Esophagus (tissue), 2 donors: ENCODE measurements at regions not wholly inside any gene's neighbourhood (a gene's known extent, or its start where the extent isn't known, plus 50 kb on each side); places are given as distances from the start of the nearest gene placed in this dataset.

ENCODE experiments used
- H3K27ac ChIP-seq, 2 donors: one replicate each; pipeline ENCODE4 v1.5.1; 2013; ENCODE audit warnings: low read depth in 2 of 2, mild to moderate bottlenecking in 2 of 2, inconsistent platforms in 1 of 2, low read length in 1 of 2, moderate library complexity in 1 of 2
- H3K27me3 ChIP-seq, 2 donors: one replicate each; pipeline ENCODE4 v1.6.1; 2013; ENCODE audit warnings: low read length in 2 of 2, control low read depth in 1 of 2, mild to moderate bottlenecking in 1 of 2; ENCODE audit not compliant: insufficient read depth in 2 of 2, control insufficient read depth in 1 of 2
- H3K36me3 ChIP-seq, 2 donors: one replicate each; pipeline ENCODE4 v1.6.1; 2013; ENCODE audit warnings: low read length in 1 of 2; ENCODE audit not compliant: control insufficient read depth in 2 of 2, insufficient read depth in 2 of 2
- H3K4me1 ChIP-seq, 2 donors: one replicate each; pipeline ENCODE4 v1.6.1; 2013; ENCODE audit warnings: low read length in 1 of 2; ENCODE audit not compliant: control insufficient read depth in 2 of 2, insufficient read depth in 2 of 2
- H3K4me3 ChIP-seq, 2 donors: one replicate each; pipeline ENCODE4 v1.5.1; 2013; ENCODE audit warnings: low read length in 2 of 2, mild to moderate bottlenecking in 2 of 2, low read depth in 1 of 2, moderate library complexity in 1 of 2
- H3K9me3 ChIP-seq, 2 donors: one replicate each; pipeline ENCODE4 v1.6.1; 2013; ENCODE audit warnings: mild to moderate bottlenecking in 2 of 2, low read depth in 1 of 2, low read length in 1 of 2, moderate library complexity in 1 of 2; ENCODE audit not compliant: control insufficient read depth in 2 of 2, insufficient read depth in 1 of 2
- WGBS, 2 donors: extraction: QIAGEN DNeasy Blood & Tissue Kit; methylation state at CpG; one replicate each; pipeline ENCODE4 v1.1.7; 2013; 5-methylcytosine and 5-hydroxymethylcytosine counted together
- donor health status: healthy with polysubstance abuse.
- donor health status: Bipolar disorder and iron deficiency.

GRCh38 chr10:131474416-131474815, 162.9 kb upstream of the TCERG1L start:
- H3K27ac ChIP-seq = no peak overlapping the region
- no peaks in the 10 kb centered on the region for H3K27me3 ChIP-seq
- H3K36me3 ChIP-seq = no peaks in the 10 kb centered on the region
- WGBS, 2 donors = 67 to 70% methylated on average over 6 of the region's 6 CpGs
- H3K4me1 ChIP-seq = no peaks in the 10 kb centered on the region
- no peak overlapping the region for H3K4me3 ChIP-seq
- no peaks in the 10 kb centered on the region for H3K9me3 ChIP-seq

GRCh38 chr10:131475043-131475442, 163.5 kb upstream of the TCERG1L start:
- no peak overlapping the region for H3K27ac ChIP-seq
- H3K36me3 ChIP-seq = no peaks in the 10 kb centered on the region
- H3K4me1 ChIP-seq = no peaks in the 10 kb centered on the region
- no peaks in the 10 kb centered on the region for H3K9me3 ChIP-seq
- no peak overlapping the region for H3K4me3 ChIP-seq
- WGBS, 2 donors = 89 to 90% methylated on average over 11 of the region's 11 CpGs
- no peaks in the 10 kb centered on the region for H3K27me3 ChIP-seq

GRCh38 chr10:131475803-131476202, 164.3 kb upstream of the TCERG1L start:
- Histone ChIP-seq H3K4me1 (no peaks in the 10 kb centered on the region), H3K27ac (no peak overlapping the region), H3K4me3 (no peak overlapping the region), H3K9me3 (no peaks in the 10 kb centered on the region), H3K36me3 (no peaks in the 10 kb centered on the region), H3K27me3 (no peaks in the 10 kb centered on the region)
- 83 to 87% methylated on average over 16 of the region's 16 CpGs for WGBS, 2 donors

- Histone ChIP-seq H3K36me3 (no peaks in the 10 kb centered on the region), H3K27me3 (no peaks in the 10 kb centered on the region), H3K27ac (no peak overlapping the region), H3K4me3 (no peak overlapping the region), H3K4me1 (no peaks in the 10 kb centered on the region), H3K9me3 (no peaks in the 10 kb centered on the region)
- 39 to 49% methylated on average over 15 of the region's 15 CpGs for WGBS, 2 donors
Measured at GRCh38 chr10:131477457-131478121, 166.1 kb upstream of the TCERG1L start.

- H3K27ac ChIP-seq = no peak overlapping the region
- H3K27me3 ChIP-seq = no peaks in the 10 kb centered on the region
- H3K4me1 ChIP-seq = no peaks in the 10 kb centered on the region
- H3K36me3 ChIP-seq = no peaks in the 10 kb centered on the region
- no peak overlapping the region for H3K4me3 ChIP-seq
- WGBS, 2 donors = 45 to 54% methylated on average over 6 of the region's 6 CpGs
- H3K9me3 ChIP-seq = no peaks in the 10 kb centered on the region
Measured at GRCh38 chr10:131478377-131478989, 167.0 kb upstream of the TCERG1L start.

GRCh38 chr10:131480066-131480465, 168.5 kb upstream of the TCERG1L start:
- WGBS, 2 donors = 64 to 65% methylated on average over 3 of the region's 3 CpGs
- no peaks in the 10 kb centered on the region for H3K36me3 ChIP-seq
- H3K4me1 ChIP-seq = no peaks in the 10 kb centered on the region
- H3K9me3 ChIP-seq = no peaks in the 10 kb centered on the region
- no peak overlapping the region for H3K27ac ChIP-seq
- no peaks in the 10 kb centered on the region for H3K27me3 ChIP-seq
- no peak overlapping the region for H3K4me3 ChIP-seq

- Histone ChIP-seq H3K4me3 (no peak overlapping the region), H3K4me1 (no peaks in the 10 kb centered on the region), H3K27ac (no peak overlapping the region), H3K27me3 (no peaks in the 10 kb centered on the region), H3K36me3 (no peaks in the 10 kb centered on the region), H3K9me3 (no peaks in the 10 kb centered on the region)
- WGBS, 2 donors = 20 to 24% methylated on average over 7 of the region's 7 CpGs
Measured at GRCh38 chr10:131480861-131481260, 169.3 kb upstream of the TCERG1L start.

GRCh38 chr10:131485732-131486131, 174.2 kb upstream of the TCERG1L start:
- Histone ChIP-seq H3K4me1 (no peaks in the 10 kb centered on the region), H3K27me3 (no peaks in the 10 kb centered on the region), H3K9me3 (no peaks in the 10 kb centered on the region), H3K4me3 (no peak overlapping the region), H3K27ac (no peak overlapping the region), H3K36me3 (no peaks in the 10 kb centered on the region)
- WGBS, 2 donors = 57 to 69% methylated on average over 2 of the region's 2 CpGs

- no peak overlapping the region for H3K4me3 ChIP-seq
- no peaks in the 10 kb centered on the region for H3K27me3 ChIP-seq
- H3K4me1 ChIP-seq = no peaks in the 10 kb centered on the region
- no peak overlapping the region for H3K27ac ChIP-seq
- H3K9me3 ChIP-seq = no peaks in the 10 kb centered on the region
- 81 to 85% methylated on average over 5 of the region's 5 CpGs for WGBS, 2 donors
- H3K36me3 ChIP-seq = no peaks in the 10 kb centered on the region
Measured at GRCh38 chr10:131487822-131488221, 176.3 kb upstream of the TCERG1L start.

GRCh38 chr10:131490991-131491594, 179.6 kb upstream of the TCERG1L start:
- Histone ChIP-seq H3K27ac (no peak overlapping the region), H3K4me3 (no peak overlapping the region), H3K36me3 (no peaks in the 10 kb centered on the region), H3K4me1 (no peaks in the 10 kb centered on the region), H3K27me3 (no peaks in the 10 kb centered on the region), H3K9me3 (peaks cover 0 to 4% of the 10 kb centered on the region in 2 donors)
- WGBS, 2 donors = 81 to 82% methylated on average over 9 of the region's 9 CpGs
